Neural crest cell (in vitro differentiated cells): ENCODE measurements at regions not wholly inside any gene's neighbourhood (a gene's known extent, or its start where the extent isn't known, plus 50 kb on each side); places are given as distances from the start of the nearest gene placed in this dataset.
"Not testable (repeated sequence)": the region's sequence is repeated elsewhere in the genome, so short reads cannot be mapped to it uniquely, and the experiment has no call there.

Experiments used
- DNase-seq: peaks from one replicate; pipeline ENCODE4 v3.0.0; 2021; ENCODE audit warnings: low read depth, mixed read lengths, low spot score
- H3K27ac Mint-ChIP-seq: one replicate; pipeline ENCODE4 v1.8.0; 2021; ENCODE audit warnings: mild to moderate bottlenecking, mixed read lengths; ENCODE audit not compliant: unreplicated experiment
- H3K27me3 Mint-ChIP-seq: 2 replicates; pipeline ENCODE4 v1.8.0; 2021; ENCODE audit warnings: low read depth, mild to moderate bottlenecking, mixed read lengths
- H3K36me3 Mint-ChIP-seq: 2 replicates; pipeline ENCODE4 v1.8.0; 2021; ENCODE audit warnings: low read depth, mild to moderate bottlenecking, mixed read lengths
- H3K4me1 Mint-ChIP-seq: 2 replicates; pipeline ENCODE4 v1.8.0; 2021; ENCODE audit warnings: mixed read lengths
- H3K4me3 Mint-ChIP-seq: one replicate; pipeline ENCODE4 v1.8.0; 2021; ENCODE audit warnings: mild to moderate bottlenecking, mixed read lengths
- H3K9me3 Mint-ChIP-seq: 2 replicates; pipeline ENCODE4 v1.8.0; 2021; ENCODE audit warnings: mixed read lengths
- TF ChIP-seq, protein P1 (sequence below): fragments of 200-600 bp; sonication (generic); conservative IDR thresholded peaks from 2 replicates; pipeline ENCODE4 v1.5.0; 2021; ENCODE audit warnings: antibody characterized with exemption, mild to moderate bottlenecking

DNA sequence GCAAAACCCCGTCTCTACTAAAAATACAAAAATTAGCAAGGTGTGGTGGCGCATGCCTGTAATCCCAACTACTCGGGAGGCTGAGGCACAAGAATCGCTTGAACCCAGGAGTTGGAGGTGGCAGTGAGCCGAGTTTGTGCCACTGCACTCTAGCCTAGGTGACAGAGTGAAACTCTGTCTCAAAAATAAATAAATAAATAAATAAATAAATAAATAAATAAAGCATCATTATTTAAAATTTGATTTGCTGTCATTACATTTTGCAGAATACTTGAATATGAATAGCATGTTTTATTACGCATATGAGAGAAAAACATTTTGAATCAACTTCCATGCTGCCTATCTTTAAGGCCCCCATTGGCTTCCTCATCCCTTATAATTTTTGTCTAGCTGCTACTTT lies 53.4 kb upstream of the MED14 start:
- not testable (repeated sequence) for H3K4me3 Mint-ChIP-seq, H3K27ac Mint-ChIP-seq, DNase-seq, H3K9me3 Mint-ChIP-seq, H3K4me1 Mint-ChIP-seq, H3K36me3 Mint-ChIP-seq, H3K27me3 Mint-ChIP-seq

DNA sequence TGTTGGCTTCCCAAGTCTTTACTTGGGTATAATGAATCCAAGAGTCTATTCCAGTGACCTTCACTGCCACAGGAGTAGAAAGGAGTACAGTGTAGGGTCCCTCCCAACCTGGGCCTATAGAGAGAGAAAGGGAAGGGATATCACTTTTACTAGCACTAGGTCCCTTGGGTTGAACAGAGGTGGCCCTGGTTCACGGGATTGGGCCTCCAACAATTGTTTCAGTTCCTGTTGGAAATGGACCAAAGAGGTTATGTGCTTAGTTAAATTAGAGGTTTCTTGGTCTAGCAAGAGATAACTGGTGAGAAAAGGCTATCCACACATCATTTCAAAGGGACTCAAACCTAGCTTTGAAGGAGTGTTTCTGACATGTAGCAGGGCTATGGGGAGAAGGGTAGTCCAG lies 57.1 kb upstream of the MED14 start:
- H3K9me3 Mint-ChIP-seq = peaks cover 20% of the 10 kb centered on the region
- no peak for DNase-seq
- no peak overlapping the region for H3K4me3 Mint-ChIP-seq
- TF ChIP-seq, protein P1, sequence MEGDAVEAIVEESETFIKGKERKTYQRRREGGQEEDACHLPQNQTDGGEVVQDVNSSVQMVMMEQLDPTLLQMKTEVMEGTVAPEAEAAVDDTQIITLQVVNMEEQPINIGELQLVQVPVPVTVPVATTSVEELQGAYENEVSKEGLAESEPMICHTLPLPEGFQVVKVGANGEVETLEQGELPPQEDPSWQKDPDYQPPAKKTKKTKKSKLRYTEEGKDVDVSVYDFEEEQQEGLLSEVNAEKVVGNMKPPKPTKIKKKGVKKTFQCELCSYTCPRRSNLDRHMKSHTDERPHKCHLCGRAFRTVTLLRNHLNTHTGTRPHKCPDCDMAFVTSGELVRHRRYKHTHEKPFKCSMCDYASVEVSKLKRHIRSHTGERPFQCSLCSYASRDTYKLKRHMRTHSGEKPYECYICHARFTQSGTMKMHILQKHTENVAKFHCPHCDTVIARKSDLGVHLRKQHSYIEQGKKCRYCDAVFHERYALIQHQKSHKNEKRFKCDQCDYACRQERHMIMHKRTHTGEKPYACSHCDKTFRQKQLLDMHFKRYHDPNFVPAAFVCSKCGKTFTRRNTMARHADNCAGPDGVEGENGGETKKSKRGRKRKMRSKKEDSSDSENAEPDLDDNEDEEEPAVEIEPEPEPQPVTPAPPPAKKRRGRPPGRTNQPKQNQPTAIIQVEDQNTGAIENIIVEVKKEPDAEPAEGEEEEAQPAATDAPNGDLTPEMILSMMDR = no peak
- H3K36me3 Mint-ChIP-seq = peaks cover 6% of the 10 kb centered on the region
- peaks cover 7% of the 10 kb centered on the region for H3K4me1 Mint-ChIP-seq
- no peak overlapping the region for H3K27ac Mint-ChIP-seq
- H3K27me3 Mint-ChIP-seq = no peaks in the 10 kb centered on the region

DNA sequence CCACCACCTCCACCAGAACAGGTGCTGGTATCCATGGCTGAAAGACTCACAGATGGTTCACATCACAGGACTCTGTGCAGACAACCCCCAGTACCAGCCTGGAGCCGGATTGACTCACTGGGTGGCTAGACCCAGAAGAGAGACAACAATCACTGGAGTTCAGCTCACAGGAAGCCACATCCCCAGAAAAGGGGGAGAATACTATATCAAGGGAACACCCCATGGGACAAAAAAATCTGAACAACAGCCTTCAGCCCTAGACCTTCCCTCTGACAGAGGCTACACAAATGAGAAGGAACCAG lies 59.4 kb upstream of the MED14 start:
- not testable (repeated sequence) for H3K27me3 Mint-ChIP-seq, H3K4me3 Mint-ChIP-seq, H3K27ac Mint-ChIP-seq, DNase-seq, H3K4me1 Mint-ChIP-seq
- Mint-ChIP-seq H3K36me3 (peaks cover 12% of the 10 kb centered on the region), H3K9me3 (peaks cover 14% of the 10 kb centered on the region)

DNA sequence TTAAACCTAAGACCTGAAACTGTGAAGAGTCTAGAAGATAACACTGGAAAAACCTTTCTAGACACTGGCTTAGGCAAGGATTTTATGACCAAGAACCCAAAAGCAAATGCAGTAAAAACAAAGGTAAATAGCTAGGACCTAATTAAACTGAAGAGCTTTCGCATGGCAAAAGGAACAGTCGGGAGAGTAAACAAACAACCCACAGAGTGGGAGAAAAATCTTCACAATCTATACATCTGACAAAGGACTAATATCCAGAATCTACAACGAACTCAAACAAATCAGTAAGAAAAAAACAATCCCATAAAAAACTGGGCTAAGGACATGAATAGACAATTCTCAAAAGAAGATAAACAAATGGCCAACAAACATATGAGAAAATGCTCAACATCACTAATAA lies 64.4 kb upstream of the MED14 start:
- not testable (repeated sequence) for H3K27me3 Mint-ChIP-seq, DNase-seq, H3K27ac Mint-ChIP-seq, H3K4me3 Mint-ChIP-seq, H3K4me1 Mint-ChIP-seq
- Mint-ChIP-seq H3K9me3 (peaks cover 17% of the 10 kb centered on the region), H3K36me3 (peaks cover 12% of the 10 kb centered on the region)

DNA sequence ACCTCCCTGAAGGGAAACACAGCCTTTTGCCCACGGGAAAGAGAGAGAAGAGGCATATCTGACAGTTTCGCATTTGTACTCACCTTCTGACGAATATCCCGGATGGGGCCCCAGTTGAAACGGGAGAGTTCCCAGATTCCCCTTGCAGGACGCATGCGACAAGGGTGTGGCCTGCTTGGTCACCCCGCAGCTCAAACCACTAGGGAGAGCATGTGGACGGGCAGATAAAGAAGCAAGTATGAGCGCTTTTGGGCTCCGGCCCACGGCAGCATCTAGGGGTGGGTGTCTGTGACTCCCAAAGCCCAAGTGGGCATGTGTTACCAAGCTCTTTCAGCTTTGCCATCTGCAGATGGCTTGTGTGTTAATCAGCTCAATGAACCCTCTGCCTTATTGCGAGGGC lies 70.1 kb upstream of the MED14 start:
- Mint-ChIP-seq H3K4me3 (no peak overlapping the region), H3K36me3 (no peaks in the 10 kb centered on the region), H3K27ac (no peak overlapping the region), H3K27me3 (no peaks in the 10 kb centered on the region), H3K4me1 (no peaks in the 10 kb centered on the region), H3K9me3 (peaks cover 5% of the 10 kb centered on the region)
- no peak for DNase-seq
- TF ChIP-seq, protein P1 = no peak

DNA sequence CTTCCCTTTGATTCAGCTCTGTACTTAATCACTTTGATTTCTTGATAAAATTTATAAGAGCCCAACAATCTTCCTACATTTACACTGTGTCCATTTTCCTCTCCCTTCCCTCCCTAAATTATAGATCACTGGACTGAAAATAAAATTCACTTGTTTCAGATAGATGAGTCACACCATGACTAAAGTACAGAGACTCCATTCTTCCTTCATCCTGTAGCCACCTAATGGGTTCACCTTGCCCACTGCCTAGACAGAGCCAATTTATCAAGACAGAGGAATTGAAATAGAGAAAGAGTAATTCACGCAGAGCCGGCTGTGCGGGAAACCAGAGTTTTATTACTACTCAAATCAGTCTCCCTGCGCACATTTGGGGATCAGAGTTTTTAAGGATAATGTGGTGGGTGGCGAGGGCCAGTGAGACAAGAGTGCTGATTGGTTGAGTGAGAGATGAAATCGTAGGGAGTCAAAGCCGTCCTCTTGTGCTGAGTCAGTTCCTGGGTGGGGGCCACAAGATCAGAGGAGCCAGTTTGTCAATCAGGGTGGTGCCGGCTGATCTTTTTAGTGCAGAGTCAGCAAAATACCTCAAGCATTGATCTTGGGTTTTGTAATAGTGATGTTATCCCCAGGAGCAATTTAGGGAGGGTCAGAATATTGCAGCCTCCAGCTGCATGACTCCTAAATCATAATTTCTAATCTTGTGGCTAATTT lies 71.3 kb upstream of the MED14 start:
- TF ChIP-seq, protein P1 = no peak
- no peak overlapping the region for H3K4me3 Mint-ChIP-seq

DNA sequence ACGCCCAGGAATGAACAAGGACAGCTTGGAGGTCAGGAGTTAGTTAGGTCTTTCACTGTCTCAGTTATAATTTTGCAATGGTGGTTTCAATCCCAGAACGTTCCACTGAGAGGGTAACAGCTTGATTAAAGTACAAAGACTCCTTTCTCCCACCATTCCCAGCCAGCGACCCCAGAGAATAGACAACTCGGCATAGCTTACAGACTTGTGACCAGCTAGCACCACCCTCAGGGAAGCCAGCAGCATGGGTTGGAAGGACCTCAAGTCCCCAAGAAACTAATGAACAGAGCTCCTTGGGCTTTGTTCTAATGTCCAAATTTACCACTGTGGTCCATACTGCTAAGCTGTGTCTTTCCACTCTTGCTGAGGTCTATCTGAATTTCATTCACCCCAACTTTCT lies 72.0 kb upstream of the MED14 start:
- Mint-ChIP-seq H3K9me3 (peaks cover 4% of the 10 kb centered on the region), H3K27ac (no peak overlapping the region), H3K27me3 (no peaks in the 10 kb centered on the region), H3K4me3 (no peak overlapping the region), H3K36me3 (no peaks in the 10 kb centered on the region), H3K4me1 (no peaks in the 10 kb centered on the region)
- TF ChIP-seq, protein P1 = no peak
- DNase-seq = no peak

More for the DNA sequence above, 71.3 kb upstream of the MED14 start:
- H3K27ac Mint-ChIP-seq = no peak overlapping the region
- no peaks in the 10 kb centered on the region for H3K4me1 Mint-ChIP-seq
- DNase-seq = no peak
- H3K27me3 Mint-ChIP-seq = no peaks in the 10 kb centered on the region
- peaks cover 4% of the 10 kb centered on the region for H3K9me3 Mint-ChIP-seq
- H3K36me3 Mint-ChIP-seq = no peaks in the 10 kb centered on the region
